HL-60 (cell line): ENCODE measurements at regions not wholly inside any gene's neighbourhood (a gene's known extent, or its start where the extent isn't known, plus 50 kb on each side); places are given as distances from the start of the nearest gene placed in this dataset.
A peak's percentile ranks its signal among the peaks of the same experiment; 100 is the strongest.

Experiments
- DNase-seq, 2 experiments: peaks; one replicate each; pipeline ENCODE4 v3.0.0-alpha.2; 2010 to 2020; ENCODE audit warnings: low read depth in 1 of 2, low spot score in 1 of 2
- H3K27ac ChIP-seq: fragments of 250-450 bp; sonication (Bioruptor Pico); replicated peaks from 2 replicates; pipeline ENCODE4 v1.5.1; 2020; ENCODE audit warnings: mild to moderate bottlenecking, moderate library complexity
- H3K27me3 ChIP-seq: fragments of 250-450 bp; sonication (Bioruptor Pico); 2 replicates; pipeline ENCODE4 v1.5.1; 2021; ENCODE audit warnings: mild to moderate bottlenecking, moderate library complexity; ENCODE audit not compliant: insufficient read depth, poor library complexity, severe bottlenecking
- H3K4me3 ChIP-seq: replicated peaks from 2 replicates; pipeline ENCODE4 v1.5.1; 2011; ENCODE audit warnings: mild to moderate bottlenecking, control low read depth, low read length; ENCODE audit not compliant: insufficient read depth
- CTCF ChIP-seq: IDR thresholded peaks from one replicate; pipeline ENCODE4 v1.5.1; 2011; ENCODE audit warnings: low read length, control low read depth, inconsistent platforms; ENCODE audit not compliant: insufficient read depth
- GABPA ChIP-seq: IDR thresholded peaks from 2 replicates; pipeline ENCODE4 v1.6.1; 2012; ENCODE audit warnings: low read depth
- POLR2AphosphoS5 ChIP-seq: IDR thresholded peaks from 2 replicates; pipeline ENCODE4 v1.6.1; 2012; ENCODE audit warnings: low read depth
- REST ChIP-seq: IDR thresholded peaks from 2 replicates; pipeline ENCODE4 v1.6.1; 2012; ENCODE audit warnings: low read depth; ENCODE audit not compliant: insufficient replicate concordance
- SPI1 ChIP-seq: IDR thresholded peaks from 2 replicates; pipeline ENCODE4 v1.6.1; 2012; ENCODE audit warnings: low read depth, mild to moderate bottlenecking, borderline replicate concordance

- TF ChIP-seq REST (no peak), GABPA (no peak), CTCF (no peak), POLR2AphosphoS5 (no peak), SPI1 (no peak)
- no peak for DNase-seq
- H3K27me3 ChIP-seq = no peaks in the 10 kb centered on the region
- H3K27ac ChIP-seq = no peak overlapping the region
- H3K4me3 ChIP-seq = no peak overlapping the region
Observed at GRCh38 chr21:23817337-23817736, 1789.9 kb downstream of the MRPL39 start.

GRCh38 chr21:23812485-23812884 lies 1794.8 kb downstream of the MRPL39 start:
- Histone ChIP-seq H3K27me3 (no peaks in the 10 kb centered on the region), H3K4me3 (no peak overlapping the region), H3K27ac (peak overlapping the region; percentile 34; the same call in 1 of the 2 replicates)
- TF ChIP-seq REST (no peak), CTCF (no peak), POLR2AphosphoS5 (no peak)
- DNase-seq = no peak

GRCh38 chr21:23811805-23812204 lies 1795.5 kb downstream of the MRPL39 start:
- peak; percentile 5 to 65 for DNase-seq
- Histone ChIP-seq H3K4me3 (no peak overlapping the region), H3K27me3 (no peaks in the 10 kb centered on the region), H3K27ac (peak overlapping the region; percentile 34)
- no peak for TF ChIP-seq CTCF
- no peak for TF ChIP-seq GABPA
- no peak for TF ChIP-seq REST
- TF ChIP-seq POLR2AphosphoS5 = no peak
- peak; percentile 99 for TF ChIP-seq SPI1
